GM12891 (cell line): ENCODE measurements at regions not wholly inside any gene's neighbourhood (a gene's known extent, or its start where the extent isn't known, plus 50 kb on each side); places are given as distances from the start of the nearest gene placed in this dataset.

ENCODE experiments used
- PAX5 ChIP-seq: IDR thresholded peaks from 2 replicates; pipeline ENCODE4 v1.6.1; 2011; ENCODE audit warnings: low read length, moderate library complexity, mild to moderate bottlenecking; ENCODE audit not compliant: insufficient read depth, severe bottlenecking
- POLR2A ChIP-seq: IDR thresholded peaks from 2 replicates; pipeline ENCODE4 v1.6.1; 2011; ENCODE audit warnings: low read depth, low read length, control low read depth
- POLR2AphosphoS5 ChIP-seq: IDR thresholded peaks from 2 replicates; pipeline ENCODE4 v1.6.1; 2011; ENCODE audit warnings: low read depth, low read length, control low read depth
- POU2F2 ChIP-seq: IDR thresholded peaks from 2 replicates; pipeline ENCODE4 v1.6.1; 2011; ENCODE audit warnings: low read depth, mild to moderate bottlenecking, control low read depth, low read length, moderate library complexity
- SPI1 ChIP-seq: IDR thresholded peaks from 2 replicates; pipeline ENCODE4 v1.6.1; 2011; ENCODE audit warnings: low read depth, low read length, control low read depth
- TAF1 ChIP-seq: IDR thresholded peaks from 2 replicates; pipeline ENCODE4 v1.6.1; 2011; ENCODE audit warnings: low read depth, low read length, control low read depth

DNA sequence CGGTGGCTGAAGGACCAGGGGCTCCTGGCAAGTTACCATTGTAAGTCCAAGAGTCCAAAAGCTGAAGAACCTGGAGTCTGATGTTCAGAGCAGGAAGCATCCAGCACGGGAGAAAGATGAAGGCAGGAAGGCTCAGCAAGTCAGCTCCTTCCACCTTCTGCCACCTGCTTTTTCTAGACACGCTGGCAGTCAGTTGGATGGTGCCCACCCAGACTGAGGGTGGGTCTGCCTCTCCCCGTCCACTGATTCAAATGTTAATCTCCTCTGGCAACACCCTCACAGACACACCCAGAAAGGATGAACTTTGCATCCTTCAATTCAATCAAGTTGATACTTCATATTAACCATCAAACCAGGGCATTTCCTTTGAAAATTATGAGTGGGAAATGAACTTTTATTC, 1272.4 kb upstream of the TMEM132C start:
- TF ChIP-seq TAF1: no peak
- no peak for TF ChIP-seq POLR2A
- no peak for TF ChIP-seq POLR2AphosphoS5
- TF ChIP-seq POU2F2: no peak
- no peak for TF ChIP-seq PAX5
- no peak for TF ChIP-seq SPI1
